GM12891 (cell line): ENCODE measurements at regions not wholly inside any gene's neighbourhood (a gene's known extent, or its start where the extent isn't known, plus 50 kb on each side); places are given as distances from the start of the nearest gene placed in this dataset.
A peak's percentile ranks its signal among the peaks of the same experiment; 100 is the strongest.

ENCODE experiments used
- DNase-seq: peaks from one replicate; pipeline ENCODE4 v3.0.0; 2011; ENCODE audit warnings: low spot score; ENCODE audit not compliant: insufficient read length
- FAIRE-seq: peaks from 2 replicates; lab custom pipeline; 2011; peaks lifted over from hg19 to GRCh38; lab: Jason Lieb, UNC
- PAX5 ChIP-seq: IDR thresholded peaks from 2 replicates; pipeline ENCODE4 v1.6.1; 2011; ENCODE audit warnings: low read length, moderate library complexity, mild to moderate bottlenecking; ENCODE audit not compliant: insufficient read depth, severe bottlenecking
- POLR2A ChIP-seq: IDR thresholded peaks from 2 replicates; pipeline ENCODE4 v1.6.1; 2011; ENCODE audit warnings: low read depth, low read length, control low read depth
- POLR2AphosphoS5 ChIP-seq: IDR thresholded peaks from 2 replicates; pipeline ENCODE4 v1.6.1; 2011; ENCODE audit warnings: low read depth, low read length, control low read depth
- POU2F2 ChIP-seq: IDR thresholded peaks from 2 replicates; pipeline ENCODE4 v1.6.1; 2011; ENCODE audit warnings: low read depth, mild to moderate bottlenecking, control low read depth, low read length, moderate library complexity
- SPI1 ChIP-seq: IDR thresholded peaks from 2 replicates; pipeline ENCODE4 v1.6.1; 2011; ENCODE audit warnings: low read depth, low read length, control low read depth
- TAF1 ChIP-seq: IDR thresholded peaks from 2 replicates; pipeline ENCODE4 v1.6.1; 2011; ENCODE audit warnings: low read depth, low read length, control low read depth

GRCh38 chr7:31421607-31422006, 81.1 kb upstream of the NEUROD6 start:
- no peak for FAIRE-seq
- TF ChIP-seq POLR2A: no peak
- no peak for TF ChIP-seq SPI1

GRCh38 chr7:31423994-31424393, 83.5 kb upstream of the NEUROD6 start:
- TF ChIP-seq POLR2A: no peak
- TF ChIP-seq PAX5: no peak
- TF ChIP-seq POLR2AphosphoS5: no peak
- TF ChIP-seq POU2F2: no peak
- TF ChIP-seq SPI1: no peak
- no peak for TF ChIP-seq TAF1
- FAIRE-seq: no peak

More at GRCh38 chr7:31421607-31422006, 81.1 kb upstream of the NEUROD6 start:
- no peak for DNase-seq

GRCh38 chr7:31432176-31432575, 81.7 kb upstream of the ITPRID1 start:
- DNase-seq (no peak), FAIRE-seq (no peak)
- TF ChIP-seq POU2F2: no peak
- no peak for TF ChIP-seq POLR2AphosphoS5

More at GRCh38 chr7:31423994-31424393, 83.5 kb upstream of the NEUROD6 start:
- no peak for DNase-seq

GRCh38 chr7:31432836-31433340, 81.0 kb upstream of the ITPRID1 start:
- no peak for DNase-seq
- no peak for FAIRE-seq
- no peak for TF ChIP-seq PAX5
- TF ChIP-seq TAF1: no peak
- no peak for TF ChIP-seq SPI1
- TF ChIP-seq POU2F2: no peak
- no peak for TF ChIP-seq POLR2AphosphoS5
- no peak for TF ChIP-seq POLR2A

GRCh38 chr7:31437250-31437865, 76.5 kb upstream of the ITPRID1 start:
- FAIRE-seq (no peak), DNase-seq (no peak)
- no peak for TF ChIP-seq POLR2AphosphoS5
- TF ChIP-seq POLR2A: no peak
- TF ChIP-seq POU2F2: no peak
- no peak for TF ChIP-seq SPI1
- TF ChIP-seq TAF1: no peak
- TF ChIP-seq PAX5: no peak

GRCh38 chr7:31439165-31439564, 74.7 kb upstream of the ITPRID1 start:
- DNase-seq (no peak), FAIRE-seq (no peak)
- TF ChIP-seq SPI1 (0 out of 2 replicates have a peak, but pooled peaks have one; percentile 1), POU2F2 (no peak)

- TF ChIP-seq PAX5: no peak
- TF ChIP-seq POU2F2: no peak
- TF ChIP-seq POLR2A: no peak
- TF ChIP-seq POLR2AphosphoS5: no peak
- TF ChIP-seq SPI1: no peak
- no peak for TF ChIP-seq TAF1
- DNase-seq (no peak), FAIRE-seq (no peak)
These were observed 73.4 kb upstream of the ITPRID1 start for GRCh38 chr7:31440511-31440910.

GRCh38 chr7:31442626-31443025, 71.3 kb upstream of the ITPRID1 start:
- FAIRE-seq: no peak
- TF ChIP-seq POU2F2 (no peak), SPI1 (no peak), POLR2AphosphoS5 (no peak), PAX5 (no peak), TAF1 (no peak), POLR2A (no peak)
- no peak for DNase-seq

- peak; percentile 5 for FAIRE-seq
- TF ChIP-seq SPI1 (no peak), POU2F2 (no peak), POLR2A (no peak), POLR2AphosphoS5 (no peak), PAX5 (no peak), TAF1 (no peak)
- DNase-seq: peak; percentile 14
These were observed 70.4 kb upstream of the ITPRID1 start for GRCh38 chr7:31443457-31443856.

GRCh38 chr7:31444196-31444595, 69.7 kb upstream of the ITPRID1 start:
- no peak for DNase-seq
- no peak for TF ChIP-seq POU2F2
- no peak for TF ChIP-seq POLR2AphosphoS5
- no peak for TF ChIP-seq TAF1
- no peak for TF ChIP-seq SPI1
- TF ChIP-seq POLR2A: no peak
- no peak for TF ChIP-seq PAX5
- no peak for FAIRE-seq

GRCh38 chr7:31445686-31446355, 68.1 kb upstream of the ITPRID1 start:
- no peak for FAIRE-seq
- no peak for DNase-seq
- TF ChIP-seq POLR2A (no peak), TAF1 (no peak), PAX5 (no peak), POLR2AphosphoS5 (no peak), POU2F2 (no peak), SPI1 (no peak)
